ENCODE measurements at regions not wholly inside any gene's neighbourhood (a gene's known extent, or its start where the extent isn't known, plus 50 kb on each side); places are given as distances from the start of the nearest gene placed in this dataset.
"Not testable (repeated sequence)": the region's sequence is repeated elsewhere in the genome, so short reads cannot be mapped to it uniquely, and the experiment has no call there.

DNA sequence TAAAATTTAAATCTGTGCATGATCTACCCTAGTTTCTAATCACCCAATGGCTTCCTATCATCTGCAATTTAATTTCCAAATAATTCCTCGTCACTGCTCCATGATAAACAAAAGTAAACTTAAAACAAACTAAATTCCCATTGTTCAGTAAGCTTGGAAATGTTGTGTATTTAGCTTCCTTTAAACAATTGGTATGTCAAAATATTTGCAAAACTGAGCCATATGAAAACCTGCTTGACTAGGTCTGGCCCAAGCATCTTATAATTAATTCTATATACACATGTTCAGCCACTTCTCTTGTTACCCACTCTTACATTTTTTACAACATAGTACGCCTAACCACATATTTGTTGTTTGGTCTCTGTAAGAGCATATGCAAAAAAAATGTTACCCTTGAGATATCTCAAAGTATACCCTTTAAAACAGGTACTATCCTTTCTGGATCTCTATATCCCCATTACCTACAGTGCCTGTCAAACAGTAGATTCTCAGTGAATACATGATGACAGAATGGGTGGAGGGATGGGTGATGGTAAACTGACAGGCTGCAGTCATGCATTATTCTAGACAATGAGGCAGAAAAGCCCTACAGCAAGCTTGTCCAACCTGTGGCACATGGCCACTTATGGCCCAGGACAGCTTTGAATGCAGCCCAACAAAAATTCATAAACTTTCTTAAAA, 1277.9 kb upstream of the TENM4 start:
- no peak for DNase-seq

DNA sequence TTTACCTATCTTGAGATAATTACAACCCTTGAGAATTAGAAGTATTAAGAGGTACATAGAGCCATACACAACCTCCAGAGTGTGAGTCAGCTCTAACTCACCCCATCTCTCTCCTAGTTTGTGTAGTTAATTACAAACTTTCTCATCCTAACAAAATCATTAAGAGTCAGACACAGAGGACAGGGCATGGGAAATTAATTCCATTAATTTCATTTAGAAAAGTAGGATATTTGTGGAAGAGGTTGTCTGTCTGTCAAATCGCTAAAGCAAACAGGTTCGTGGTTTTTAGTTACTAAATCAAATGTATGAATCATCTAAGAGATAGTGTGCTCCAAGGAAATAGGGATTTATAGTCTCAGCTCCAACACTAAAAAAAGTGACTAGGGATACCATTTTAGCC, 1261.4 kb upstream of the TENM4 start:
- DNase-seq = no peak

DNA sequence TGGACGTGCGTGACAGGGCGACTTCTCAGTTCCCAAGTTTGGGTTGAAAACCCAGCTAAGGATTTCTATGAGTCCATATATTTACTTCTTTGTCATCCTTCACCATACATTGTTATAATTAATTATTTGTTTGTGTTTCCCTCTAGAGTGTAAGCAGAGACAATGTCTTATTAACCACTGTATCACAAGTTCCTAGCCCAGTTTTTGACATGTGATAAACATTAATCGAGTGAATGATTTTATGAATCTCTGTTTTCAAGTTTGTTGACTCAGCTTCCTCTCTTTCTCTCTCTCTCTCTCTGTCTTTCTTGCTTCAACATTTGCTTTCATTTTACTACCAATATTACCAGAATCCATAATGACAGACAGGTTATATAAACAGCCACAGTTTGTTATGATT, 1259.6 kb upstream of the TENM4 start:
- no peak for DNase-seq

DNA sequence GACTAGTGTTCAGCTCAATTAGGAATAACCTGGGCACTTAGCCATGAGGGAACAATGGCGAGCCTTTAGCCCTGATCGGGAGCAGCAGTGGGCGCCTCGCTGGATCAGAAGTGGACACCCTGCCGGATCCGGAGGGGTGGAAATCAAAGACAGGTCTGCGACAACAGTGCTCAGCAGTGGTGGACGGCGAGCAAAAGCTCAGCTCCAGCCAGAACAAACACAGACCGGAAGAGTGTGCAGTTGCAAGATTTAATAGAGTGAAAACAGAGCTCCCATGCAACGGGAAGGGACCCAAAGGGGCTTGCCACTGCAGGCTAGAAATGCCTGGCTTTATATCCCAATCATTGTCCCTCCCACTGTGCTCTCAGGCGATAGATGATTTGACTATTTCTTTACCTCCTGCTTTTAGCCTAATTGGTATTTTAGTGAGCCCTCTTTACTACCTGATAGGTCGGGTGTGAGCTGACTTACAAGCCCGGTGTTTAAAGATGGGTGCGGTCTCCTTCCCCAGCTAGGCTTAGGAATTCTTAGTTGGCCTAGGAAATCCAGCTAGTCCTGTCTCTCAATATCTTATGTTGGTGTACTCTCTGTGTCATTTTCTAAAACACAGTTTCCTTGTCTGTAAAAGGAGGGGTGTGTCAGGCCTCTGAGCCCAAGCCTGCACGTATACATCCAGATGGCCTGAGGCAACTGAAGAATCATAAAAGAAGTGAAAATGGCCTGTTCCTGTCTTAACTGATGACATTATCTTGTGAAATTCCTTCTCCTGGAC, 1258.8 kb upstream of the TENM4 start:
- DNase-seq = not testable (repeated sequence)

DNA sequence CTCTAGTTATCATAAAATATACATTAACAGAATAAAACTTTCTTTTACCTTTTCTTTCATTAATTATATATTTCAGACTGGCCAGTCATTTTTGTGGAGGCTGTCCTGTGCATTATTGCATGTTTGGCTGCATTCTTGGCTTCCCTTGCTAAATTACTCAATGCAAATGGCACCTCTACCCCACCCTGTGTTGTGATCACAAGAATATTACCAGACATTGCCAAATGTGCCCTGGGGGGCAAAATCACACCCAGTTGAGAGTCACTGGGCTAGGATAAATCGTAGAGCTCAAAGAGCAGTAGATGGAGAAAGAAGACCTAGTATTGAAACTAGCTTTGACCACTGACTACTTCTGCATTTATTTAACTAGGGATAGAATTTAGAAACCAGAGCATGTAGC, 1257.8 kb upstream of the TENM4 start:
- no peak for DNase-seq

DNA sequence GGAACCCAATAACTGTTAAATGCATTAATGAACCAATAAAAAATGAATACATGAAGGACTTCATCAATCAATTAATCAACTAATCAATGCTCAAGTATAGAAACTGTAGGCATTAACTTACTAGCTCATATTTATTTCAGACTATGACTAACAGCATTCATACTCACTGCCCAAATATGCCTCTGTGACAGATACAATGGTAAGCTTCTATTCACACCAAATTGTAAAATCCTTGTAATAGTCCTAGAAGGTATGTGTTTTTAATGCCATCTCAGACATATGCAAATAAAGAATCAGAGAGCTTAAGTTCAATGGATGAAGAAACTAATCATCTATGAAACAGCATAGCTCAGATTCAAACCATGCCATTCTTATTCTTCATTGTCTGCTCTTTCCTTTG, 1253.6 kb upstream of the TENM4 start:
- DNase-seq = no peak

DNA sequence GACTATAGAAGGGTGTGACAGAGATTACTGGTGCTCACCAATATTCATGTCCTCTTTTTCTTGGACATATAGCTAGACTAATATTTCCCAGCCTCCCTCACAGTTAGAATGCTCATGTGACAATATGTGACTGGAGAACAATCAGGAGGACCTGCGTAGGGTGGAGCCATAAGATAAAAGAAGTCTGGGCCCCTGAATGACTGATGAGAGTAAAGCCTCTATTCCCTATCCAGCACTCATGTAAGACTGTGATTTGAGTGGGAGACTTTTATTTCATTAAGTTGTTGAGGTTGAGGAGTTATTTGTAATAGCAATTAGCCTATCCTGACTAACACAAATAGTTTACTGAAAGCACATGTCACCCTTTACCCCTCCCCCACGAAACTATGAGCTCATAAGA, 1247.1 kb upstream of the TENM4 start:
- no peak for DNase-seq

DNA sequence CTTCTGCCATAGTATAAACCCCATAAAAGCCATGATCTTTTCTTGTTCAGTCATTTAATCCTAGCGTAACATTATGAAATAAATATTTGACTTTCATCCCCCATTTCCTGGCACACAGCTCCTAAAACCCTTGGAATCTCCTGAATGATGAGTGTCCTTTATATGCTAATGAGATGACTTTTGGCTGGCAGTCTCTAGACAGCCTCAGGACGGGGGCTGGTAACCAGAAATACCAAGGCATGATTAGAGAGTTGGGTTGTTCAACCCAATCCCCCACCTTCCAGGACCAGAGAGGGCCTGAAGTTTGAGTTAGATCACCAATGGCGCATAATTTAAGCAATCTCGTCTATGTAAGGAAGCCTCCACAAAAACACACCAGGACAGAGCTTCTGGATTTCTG, 1246.1 kb upstream of the TENM4 start:
- no peak for DNase-seq

DNA sequence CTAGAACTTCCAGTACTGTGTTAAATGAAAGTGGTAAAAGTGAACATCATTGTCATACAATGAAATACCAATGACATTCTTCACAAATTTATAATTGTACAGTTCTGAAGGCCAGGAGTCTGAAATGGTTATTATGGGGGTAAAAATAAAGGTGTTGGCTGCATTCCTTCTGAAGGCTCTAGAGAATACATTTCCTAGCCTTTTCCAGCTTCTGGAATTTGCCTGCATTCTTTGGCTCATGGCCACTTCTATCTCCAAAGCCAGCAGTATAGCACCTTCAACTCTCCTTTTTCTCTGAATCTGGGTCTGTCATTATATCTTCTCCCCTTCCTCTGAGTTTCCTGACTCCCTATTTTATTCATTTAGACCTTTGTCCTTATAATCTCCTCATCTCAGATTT, 1232.7 kb upstream of the TENM4 start:
- no peak for DNase-seq

DNA sequence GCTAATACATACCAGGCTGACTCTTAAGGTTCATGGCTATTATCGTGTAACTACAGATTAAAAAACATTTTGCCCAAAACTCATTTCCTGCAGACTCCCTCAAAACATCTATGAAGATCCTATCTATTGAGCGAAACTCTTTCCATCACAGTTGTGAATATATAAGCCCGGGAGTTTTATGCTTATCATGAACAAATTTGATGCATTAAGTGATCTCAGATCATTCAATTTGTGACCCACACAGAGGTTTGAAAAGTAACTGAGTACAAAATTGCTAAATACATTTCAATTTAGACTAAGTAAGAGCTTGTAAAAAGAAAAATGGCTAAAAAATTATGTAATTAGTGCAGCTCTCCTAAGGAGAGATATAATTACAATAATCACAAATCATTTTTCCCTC, 1228.8 kb upstream of the TENM4 start:
- DNase-seq = no peak

DNA sequence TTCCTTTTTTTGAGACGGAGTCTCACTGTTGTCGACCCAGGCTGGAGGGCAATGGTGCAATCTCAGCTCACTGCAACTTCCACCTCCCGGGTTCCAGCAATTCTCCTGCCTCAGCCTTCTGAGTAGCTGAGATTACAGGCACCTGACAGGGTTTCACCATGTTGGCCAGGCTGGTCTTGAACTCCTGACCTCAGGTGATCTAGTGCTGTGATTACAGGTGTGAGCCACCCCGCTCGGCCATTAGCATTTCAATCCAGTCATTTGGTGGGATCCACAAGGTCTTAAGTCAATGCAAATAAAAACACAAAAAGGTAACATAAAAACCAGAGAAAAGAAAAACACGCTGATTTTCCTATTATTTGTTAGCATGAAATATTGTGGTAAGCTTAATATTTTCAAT, 1227.2 kb upstream of the TENM4 start:
- no peak for DNase-seq

DNA sequence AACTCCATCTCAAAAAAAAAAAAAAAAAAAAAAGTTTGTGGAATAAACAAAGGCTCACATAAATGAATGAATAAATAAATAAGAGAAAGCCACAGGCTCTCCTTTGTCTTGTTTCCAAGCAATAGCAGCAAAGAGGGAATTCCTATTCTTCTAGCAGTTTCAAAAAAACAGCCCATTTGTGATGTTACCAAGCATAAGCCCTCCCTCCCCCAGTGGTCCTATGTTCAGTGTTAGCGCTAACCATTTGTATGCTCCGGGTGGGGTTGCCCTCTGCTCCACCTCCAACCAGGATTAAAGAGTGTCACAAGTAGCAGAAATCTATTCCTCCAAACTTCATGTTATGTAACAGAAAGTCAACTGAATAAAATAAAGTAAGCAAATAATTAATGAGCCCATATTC, 1215.0 kb upstream of the TENM4 start:
- no peak for DNase-seq

DNA sequence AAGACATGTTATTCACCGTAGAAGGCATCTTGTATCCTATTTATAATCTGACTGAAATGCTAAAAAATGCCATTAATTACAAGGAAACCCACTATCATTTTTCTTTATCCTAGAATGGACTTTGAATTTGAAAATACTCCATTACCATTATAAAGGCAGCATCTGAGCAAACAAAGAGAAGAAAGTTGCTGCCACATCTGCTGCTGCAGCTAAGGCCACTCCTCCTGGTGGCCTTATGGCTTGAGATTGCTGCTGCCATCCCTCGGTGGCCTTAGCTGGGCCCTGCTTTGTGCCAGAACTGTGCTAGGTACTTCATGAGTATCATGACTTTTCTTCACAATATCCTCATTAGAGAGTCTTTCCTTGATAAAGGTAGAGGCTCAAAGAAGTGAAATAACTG, 1210.1 kb upstream of the TENM4 start:
- DNase-seq = no peak

DNA sequence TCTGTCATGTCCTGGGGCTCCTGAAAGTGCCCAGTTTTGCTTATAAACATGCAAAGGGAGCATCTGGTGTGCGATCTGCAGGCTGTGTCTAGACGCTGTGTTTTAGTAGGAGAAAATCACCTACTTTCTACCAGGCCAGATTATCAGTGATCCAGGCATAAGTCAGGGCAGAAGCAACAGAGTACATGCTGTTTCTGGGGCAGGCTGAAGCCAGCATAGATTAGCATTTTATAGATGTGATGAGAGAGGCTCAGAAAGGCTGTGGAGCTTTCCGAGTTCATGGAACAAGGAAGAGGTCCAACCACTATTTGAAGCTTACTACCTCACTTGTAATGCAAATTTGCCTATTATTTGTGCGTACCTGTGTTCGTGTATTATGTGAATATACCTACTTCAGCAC, 1208.4 kb upstream of the TENM4 start:
- no peak for DNase-seq

DNA sequence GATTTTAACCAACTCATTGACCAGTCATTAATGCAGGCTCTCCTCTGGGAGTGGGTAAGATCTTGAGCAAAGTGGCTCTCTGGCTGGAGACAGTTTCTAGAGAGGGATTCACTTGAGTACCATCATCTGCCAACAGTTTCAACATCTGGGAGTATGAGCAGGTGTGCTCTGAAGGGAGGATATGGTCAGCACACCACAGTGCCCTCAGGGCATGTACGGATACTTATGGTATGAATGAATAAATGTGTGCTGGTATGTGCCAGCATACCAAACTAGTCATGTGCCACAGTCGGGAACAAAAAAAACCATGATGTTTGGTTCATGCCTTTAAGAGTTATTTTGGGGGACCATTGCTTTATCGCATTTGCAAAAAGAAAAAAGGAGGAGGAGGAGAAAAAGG, 1197.5 kb upstream of the TENM4 start:
- DNase-seq = no peak

DNA sequence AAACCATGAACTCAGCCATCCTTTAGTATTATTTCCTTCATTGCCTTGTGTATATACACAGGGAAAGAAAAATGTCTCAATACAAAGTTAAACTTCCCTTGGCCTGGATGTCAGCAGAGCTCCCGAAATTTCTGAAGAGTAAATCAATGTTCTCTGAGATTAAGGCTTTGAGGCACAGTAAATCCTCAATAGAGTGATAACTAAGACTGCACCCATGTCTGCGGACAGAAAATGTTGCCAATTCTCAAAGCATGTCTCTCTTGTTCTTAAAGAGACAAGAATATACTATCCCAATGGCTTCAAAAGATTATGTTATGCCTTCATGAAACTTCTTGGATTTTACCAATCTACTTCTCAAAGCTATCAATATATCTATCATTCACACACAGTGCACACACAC, 1196.7 kb upstream of the TENM4 start:
- DNase-seq = no peak

DNA sequence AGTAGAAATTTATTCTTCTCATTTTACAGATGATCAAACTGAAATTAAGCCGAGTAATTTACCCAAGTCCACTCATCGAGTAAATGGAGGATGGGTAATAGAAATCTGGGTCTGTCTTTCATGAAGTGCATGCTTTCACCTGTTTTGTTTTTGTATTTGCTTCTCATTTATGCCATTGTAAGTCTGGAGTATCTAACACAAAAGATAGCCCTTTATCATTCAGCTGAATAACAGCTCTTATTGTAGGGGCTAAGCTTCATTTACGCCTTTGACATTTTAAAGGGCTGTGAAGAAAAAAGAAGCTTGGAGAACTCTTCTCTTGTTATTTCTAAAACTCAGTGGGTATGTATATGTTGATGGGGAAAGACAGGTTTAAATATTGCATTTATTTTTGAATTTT, 1196.2 kb upstream of the TENM4 start:
- no peak for DNase-seq

DNA sequence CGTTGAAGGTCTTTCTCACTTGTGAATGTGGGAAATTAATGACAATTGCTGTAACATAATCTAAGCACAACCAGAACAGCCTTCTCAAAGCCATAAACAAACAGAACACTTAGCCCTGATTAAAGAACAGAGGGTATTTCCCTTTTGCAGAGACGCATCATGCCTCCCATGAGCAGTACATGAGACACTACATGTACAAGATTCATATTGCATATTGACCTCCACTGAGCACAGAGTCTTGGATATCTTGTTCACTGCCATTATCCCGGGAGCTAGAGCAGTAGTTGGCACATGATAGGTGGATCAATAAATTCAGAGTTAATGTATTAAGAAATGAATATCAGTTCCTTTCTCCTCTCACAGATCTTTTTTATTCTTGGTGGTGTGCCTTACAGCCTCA, 1194.3 kb upstream of the TENM4 start:
- DNase-seq = no peak

DNA sequence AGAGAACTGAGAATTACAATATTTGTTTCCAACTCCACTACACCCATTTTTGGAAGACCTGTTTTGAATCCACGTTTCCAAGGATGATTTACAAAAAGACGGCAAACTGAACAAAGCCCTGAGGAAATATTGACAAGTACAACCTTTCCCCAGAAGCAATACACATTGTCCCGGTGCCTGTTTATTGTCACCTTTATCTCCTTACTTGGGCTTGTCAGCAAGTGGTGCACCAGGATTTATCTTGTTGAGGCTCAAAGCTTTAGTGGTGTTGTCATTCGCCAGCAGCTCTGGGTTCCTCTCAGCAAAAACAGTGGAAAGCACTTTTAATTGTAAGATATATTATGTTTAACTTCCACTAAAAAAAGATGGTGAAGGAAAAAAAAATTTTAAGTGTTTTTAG, 1191.9 kb upstream of the TENM4 start:
- no peak for DNase-seq

DNA sequence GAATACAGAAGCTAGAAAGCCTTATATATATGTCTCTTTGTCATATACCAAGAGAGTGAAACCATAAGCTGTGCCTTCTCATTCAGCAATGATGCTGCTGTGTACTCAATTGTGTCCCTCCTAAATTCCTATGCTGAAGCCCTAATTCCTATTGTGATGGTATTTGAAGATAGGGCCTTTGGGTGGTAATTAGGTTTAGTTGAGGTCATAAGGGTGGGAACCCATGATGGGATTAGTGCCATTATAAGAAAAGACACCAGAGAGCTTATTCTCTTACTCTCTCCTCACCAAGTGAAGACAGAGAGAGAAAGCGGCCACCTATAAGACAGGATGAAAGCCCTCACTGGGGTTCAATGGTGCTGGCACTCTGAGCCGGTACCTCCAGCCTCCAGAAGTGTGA, 1191.3 kb upstream of the TENM4 start:
- DNase-seq = no peak

DNA sequence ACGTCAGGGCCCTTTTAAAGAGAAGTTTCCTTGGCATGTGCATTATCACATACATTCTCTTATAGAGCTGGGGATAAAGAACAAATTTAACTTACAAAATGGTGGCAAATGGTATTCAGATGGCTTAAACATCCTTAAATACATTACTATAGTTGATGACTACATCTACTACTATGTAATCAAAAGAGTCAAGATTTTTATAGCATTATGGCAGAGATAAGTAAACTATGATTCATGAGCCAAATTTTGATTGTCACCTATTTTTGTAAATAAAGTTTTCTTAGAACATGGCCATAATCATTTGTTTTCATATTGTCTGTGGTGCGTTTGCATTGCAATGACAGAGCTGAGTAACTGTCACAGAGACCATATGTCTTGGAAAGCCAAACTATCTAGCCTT, 1188.6 kb upstream of the TENM4 start:
- DNase-seq = no peak

DNA sequence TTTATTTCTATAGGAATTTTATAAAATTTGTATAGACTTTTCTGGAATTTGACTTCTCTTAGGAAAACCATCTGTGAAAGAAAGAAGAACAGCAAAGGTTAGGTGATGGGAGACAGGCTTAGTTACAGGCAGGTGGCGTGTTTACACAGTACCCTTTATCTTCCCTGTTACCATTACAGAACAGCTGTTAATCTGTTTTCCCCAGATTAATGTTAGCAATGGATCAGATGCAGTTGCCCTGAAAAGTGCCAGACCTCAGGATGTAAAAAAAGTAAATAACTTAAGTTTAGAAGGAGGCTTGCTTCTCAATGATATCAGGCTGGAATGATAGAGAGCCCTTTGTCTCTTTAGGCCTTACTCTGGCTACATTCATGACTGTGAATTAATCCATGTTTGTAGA, 1186.5 kb upstream of the TENM4 start:
- no peak for DNase-seq

DNA sequence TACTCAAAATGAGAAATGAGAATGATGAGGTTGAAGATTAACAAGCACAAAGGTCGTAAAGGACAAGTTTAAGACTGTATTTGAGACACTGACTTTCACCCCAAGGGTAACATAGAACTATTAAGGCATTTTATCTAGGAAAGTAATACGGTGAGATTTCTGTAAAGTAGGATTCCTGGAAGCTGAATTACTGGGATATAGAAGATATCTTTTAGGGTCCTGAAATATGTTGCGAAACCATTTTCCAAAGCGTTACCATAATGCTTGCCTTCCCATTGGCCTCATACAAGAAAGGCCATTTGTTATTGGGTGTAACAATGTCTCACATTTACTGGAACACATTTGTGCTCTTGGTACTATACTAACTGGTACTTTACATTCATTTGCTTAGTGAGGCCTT, 1185.9 kb upstream of the TENM4 start:
- DNase-seq = no peak

DNA sequence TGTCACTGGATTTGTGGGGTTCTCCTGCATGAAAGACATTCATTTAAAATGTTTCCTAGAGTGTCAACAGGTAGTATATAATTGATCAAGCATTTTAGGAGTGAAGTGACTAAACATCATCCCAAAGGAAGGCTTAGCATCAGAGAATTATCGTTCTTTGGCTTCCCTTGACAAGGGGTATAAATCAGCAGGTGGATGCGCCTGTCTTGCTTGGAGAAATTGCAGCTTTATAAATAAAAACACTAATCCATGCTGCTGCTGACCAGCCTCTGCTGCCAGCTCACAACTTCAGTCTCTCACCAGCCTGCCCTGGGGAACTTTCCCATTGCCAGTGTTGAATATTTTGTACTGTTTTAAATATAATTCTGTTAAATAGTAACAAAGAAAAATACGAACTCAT, 1184.7 kb upstream of the TENM4 start:
- DNase-seq = no peak

DNA sequence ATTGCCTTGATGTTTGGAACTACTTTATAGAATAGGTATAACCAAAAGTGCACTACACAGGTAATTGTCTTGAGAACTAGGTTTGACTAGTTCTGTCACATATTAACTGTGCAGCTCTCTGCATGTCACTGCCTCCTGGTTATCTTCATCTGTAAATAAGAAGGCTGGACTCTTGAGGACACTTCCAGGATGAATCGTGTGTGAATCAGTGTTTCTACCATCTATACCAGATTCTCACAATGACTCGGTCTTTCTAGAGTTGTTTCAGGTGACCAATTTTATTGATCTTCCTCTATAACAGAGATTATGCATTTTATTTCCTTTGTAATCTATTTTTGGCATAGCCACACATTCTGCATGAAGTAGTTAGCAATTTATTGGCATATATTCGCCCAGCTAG, 1181.0 kb upstream of the TENM4 start:
- DNase-seq = no peak

All from NCI-H524 treated with DMSO at 0.1 percent for 48 hours (cell line).